ENCODE measurements at regions not wholly inside any gene's neighbourhood (a gene's known extent, or its start where the extent isn't known, plus 50 kb on each side); places are given as distances from the start of the nearest gene placed in this dataset.

DNA sequence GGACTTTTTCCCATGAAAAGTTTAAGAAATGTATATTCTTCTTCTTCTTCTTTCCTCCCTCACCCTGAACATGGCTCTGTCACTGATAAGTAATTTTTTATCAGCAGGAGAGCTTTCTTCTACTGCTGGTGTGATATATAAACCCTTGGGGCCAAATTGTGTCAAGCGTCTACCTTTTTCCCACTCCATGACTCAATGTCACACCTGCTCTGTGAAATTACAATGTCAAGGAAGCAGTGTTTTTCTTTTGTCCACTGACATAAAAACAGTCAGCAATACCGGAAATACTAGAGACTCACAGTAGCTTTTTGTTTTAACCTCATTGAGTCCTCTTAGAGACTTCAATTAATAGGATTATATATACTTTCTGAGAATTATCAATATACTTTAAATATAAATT lies 416.2 kb upstream of the ADGRL4 start:
- CTCF ChIA-PET: no interaction called here
- no peaks in the 10 kb centered on the region for H3K9me3 Mint-ChIP-seq
- H3K36me3 Mint-ChIP-seq (ENCODE audit: low read depth): no peaks in the 10 kb centered on the region
- intact Hi-C loops (cut with micrococcal nuclease): no loop called here
- no peak for DNase-seq
- no peaks in the 10 kb centered on the region for H3K27me3 Mint-ChIP-seq (ENCODE audit: low read depth)
- H3K27ac Mint-ChIP-seq: no peak overlapping the region
- no peaks in the 10 kb centered on the region for H3K4me1 Mint-ChIP-seq (ENCODE audit: low read depth)
- no peak overlapping the region for H3K4me3 Mint-ChIP-seq

DNA sequence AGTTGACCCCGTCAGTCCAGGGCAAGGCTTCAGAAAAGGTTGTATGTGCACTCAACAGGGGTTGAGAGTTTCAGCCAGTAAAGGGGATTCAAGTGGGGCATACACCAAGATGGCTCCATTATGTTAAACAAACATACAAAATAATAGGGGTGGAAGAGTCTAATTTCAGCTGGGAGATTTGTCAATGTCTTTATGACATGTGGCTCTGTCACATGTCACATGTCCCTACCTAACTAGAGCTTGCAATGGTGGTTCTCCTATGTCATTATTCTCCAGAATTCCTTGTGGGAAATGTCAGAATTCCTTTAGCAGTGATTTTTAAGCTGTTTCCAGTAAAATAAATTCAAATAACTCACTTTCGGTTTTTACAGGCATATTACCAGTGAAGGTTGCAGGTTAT lies 392.0 kb upstream of the ADGRL4 start:
- Mint-ChIP-seq H3K27me3 (ENCODE audit: low read depth) (no peaks in the 10 kb centered on the region), H3K36me3 (ENCODE audit: low read depth) (no peaks in the 10 kb centered on the region), H3K4me1 (ENCODE audit: low read depth) (no peaks in the 10 kb centered on the region), H3K27ac (no peak overlapping the region), H3K9me3 (no peaks in the 10 kb centered on the region), H3K4me3 (no peak overlapping the region)
- intact Hi-C loops (cut with micrococcal nuclease): no loop called here
- CTCF ChIA-PET: no interaction called here
- DNase-seq: no peak

GRCh38 chr1:79396901-79397300 lies 390.4 kb upstream of the ADGRL4 start:
- intact Hi-C loops (cut with micrococcal nuclease): no loop called here
- CTCF ChIA-PET: no interaction called here
- Mint-ChIP-seq H3K36me3 (ENCODE audit: low read depth) (no peaks in the 10 kb centered on the region), H3K4me1 (ENCODE audit: low read depth) (no peaks in the 10 kb centered on the region), H3K27ac (no peak overlapping the region), H3K4me3 (no peak overlapping the region), H3K9me3 (no peaks in the 10 kb centered on the region), H3K27me3 (ENCODE audit: low read depth) (no peaks in the 10 kb centered on the region)
- DNase-seq: no peak

GRCh38 chr1:79388694-79389361 lies 382.3 kb upstream of the ADGRL4 start:
- intact Hi-C loops (cut with micrococcal nuclease): no loop called here
- CTCF ChIA-PET: no interaction called here

GRCh38 chr1:79386730-79387129 lies 380.2 kb upstream of the ADGRL4 start:
- Mint-ChIP-seq H3K4me1 (ENCODE audit: low read depth) (no peaks in the 10 kb centered on the region), H3K27me3 (ENCODE audit: low read depth) (no peaks in the 10 kb centered on the region), H3K4me3 (no peak overlapping the region), H3K27ac (no peak overlapping the region), H3K36me3 (ENCODE audit: low read depth) (no peaks in the 10 kb centered on the region), H3K9me3 (peaks cover 2% of the 10 kb centered on the region)
- intact Hi-C loops (cut with micrococcal nuclease): no loop called here
- DNase-seq: no peak
- CTCF ChIA-PET: no interaction called here

More at GRCh38 chr1:79388694-79389361, 382.3 kb upstream of the ADGRL4 start:
- no peaks in the 10 kb centered on the region for H3K36me3 Mint-ChIP-seq (ENCODE audit: low read depth)
- H3K4me3 Mint-ChIP-seq: no peak overlapping the region
- peaks cover 2% of the 10 kb centered on the region for H3K9me3 Mint-ChIP-seq
- no peaks in the 10 kb centered on the region for H3K4me1 Mint-ChIP-seq (ENCODE audit: low read depth)
- no peak overlapping the region for H3K27ac Mint-ChIP-seq
- H3K27me3 Mint-ChIP-seq (ENCODE audit: low read depth): no peaks in the 10 kb centered on the region
- no peak for DNase-seq

DNA sequence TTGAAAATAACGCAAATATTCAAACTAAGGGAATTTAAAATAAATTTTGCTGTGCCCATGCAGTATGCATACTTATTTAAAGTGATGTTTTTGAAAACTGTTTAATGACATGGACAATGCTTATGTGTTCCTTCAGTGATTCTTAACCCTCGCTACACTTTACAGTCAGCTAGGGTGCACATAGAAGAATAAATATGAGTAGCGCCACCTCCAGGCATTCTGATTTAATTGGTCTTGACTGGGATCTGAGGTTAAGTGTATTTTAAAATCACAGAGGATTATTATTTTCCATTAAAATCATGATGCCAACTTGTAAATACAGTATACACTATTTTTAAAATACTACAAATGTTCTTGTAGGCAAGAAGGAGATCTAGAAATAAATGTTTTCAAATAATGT lies 373.5 kb upstream of the ADGRL4 start:
- intact Hi-C loops (cut with micrococcal nuclease): no loop called here
- no peak overlapping the region for H3K27ac Mint-ChIP-seq
- H3K4me3 Mint-ChIP-seq: no peak overlapping the region
- CTCF ChIA-PET: no interaction called here
- H3K4me1 Mint-ChIP-seq (ENCODE audit: low read depth): no peaks in the 10 kb centered on the region
- no peak for DNase-seq
- H3K36me3 Mint-ChIP-seq (ENCODE audit: low read depth): no peaks in the 10 kb centered on the region
- no peaks in the 10 kb centered on the region for H3K9me3 Mint-ChIP-seq
- H3K27me3 Mint-ChIP-seq (ENCODE audit: low read depth): no peaks in the 10 kb centered on the region

- CTCF ChIA-PET: no interaction called here
- Mint-ChIP-seq H3K4me1 (ENCODE audit: low read depth) (no peaks in the 10 kb centered on the region), H3K27me3 (ENCODE audit: low read depth) (no peaks in the 10 kb centered on the region), H3K27ac (no peak overlapping the region), H3K9me3 (no peaks in the 10 kb centered on the region), H3K4me3 (no peak overlapping the region), H3K36me3 (ENCODE audit: low read depth) (no peaks in the 10 kb centered on the region)
- DNase-seq: no peak
- intact Hi-C loops (cut with micrococcal nuclease): no loop called here
Observed at GRCh38 chr1:79376106-79376505, 369.6 kb upstream of the ADGRL4 start.

- Mint-ChIP-seq H3K27me3 (ENCODE audit: low read depth) (no peaks in the 10 kb centered on the region), H3K9me3 (no peaks in the 10 kb centered on the region), H3K27ac (no peak overlapping the region), H3K4me1 (ENCODE audit: low read depth) (no peaks in the 10 kb centered on the region), H3K36me3 (ENCODE audit: low read depth) (no peaks in the 10 kb centered on the region), H3K4me3 (no peak overlapping the region)
- CTCF ChIA-PET: no interaction called here
- DNase-seq: no peak
- intact Hi-C loops (cut with micrococcal nuclease): no loop called here
Observed at GRCh38 chr1:79375352-79375751, 368.8 kb upstream of the ADGRL4 start.

GRCh38 chr1:79374397-79374796 lies 367.9 kb upstream of the ADGRL4 start:
- intact Hi-C loops (cut with micrococcal nuclease): no loop called here
- Mint-ChIP-seq H3K27ac (no peak overlapping the region), H3K4me3 (no peak overlapping the region), H3K36me3 (ENCODE audit: low read depth) (no peaks in the 10 kb centered on the region), H3K27me3 (ENCODE audit: low read depth) (no peaks in the 10 kb centered on the region), H3K4me1 (ENCODE audit: low read depth) (no peaks in the 10 kb centered on the region), H3K9me3 (no peaks in the 10 kb centered on the region)
- CTCF ChIA-PET: no interaction called here
- DNase-seq: no peak

DNA sequence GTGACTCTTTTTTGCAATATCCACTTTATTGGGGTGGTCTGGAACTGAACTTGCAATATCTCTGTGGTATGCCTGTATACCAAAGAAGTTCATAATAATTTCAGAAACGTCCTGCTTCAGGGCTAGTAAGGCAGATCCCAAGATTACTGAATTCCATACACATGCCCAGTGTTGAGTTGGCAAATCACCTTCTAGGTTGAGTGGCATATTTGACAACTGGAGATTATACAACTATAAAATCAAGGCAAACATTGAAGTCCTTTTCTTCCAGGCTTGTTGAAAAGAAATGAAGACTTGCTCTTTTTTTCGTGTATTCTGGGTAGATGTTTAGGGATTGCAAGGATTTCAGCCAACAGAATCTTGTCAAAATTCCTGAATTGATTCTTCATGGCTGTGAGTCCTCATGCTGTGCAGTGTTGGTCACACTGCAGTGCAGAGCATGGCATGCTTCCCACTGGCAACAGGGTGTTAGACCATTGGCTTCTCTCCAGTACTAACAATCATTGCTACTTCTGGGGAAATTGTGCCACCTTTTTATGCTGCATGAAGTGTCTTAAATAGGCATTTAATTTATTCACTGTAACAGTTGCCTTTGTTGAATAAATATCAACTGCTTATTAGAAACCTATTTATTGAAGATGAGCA lies 367.1 kb upstream of the ADGRL4 start:
- CTCF ChIA-PET: no interaction called here
- Mint-ChIP-seq H3K27me3 (ENCODE audit: low read depth) (no peaks in the 10 kb centered on the region), H3K36me3 (ENCODE audit: low read depth) (no peaks in the 10 kb centered on the region), H3K27ac (no peak overlapping the region), H3K4me1 (ENCODE audit: low read depth) (no peaks in the 10 kb centered on the region), H3K4me3 (no peak overlapping the region), H3K9me3 (no peaks in the 10 kb centered on the region)
- intact Hi-C loops (cut with micrococcal nuclease): no loop called here
- no peak for DNase-seq

- Mint-ChIP-seq H3K4me3 (no peak overlapping the region), H3K27ac (no peak overlapping the region), H3K9me3 (no peaks in the 10 kb centered on the region), H3K4me1 (ENCODE audit: low read depth) (no peaks in the 10 kb centered on the region), H3K36me3 (ENCODE audit: low read depth) (no peaks in the 10 kb centered on the region), H3K27me3 (ENCODE audit: low read depth) (no peaks in the 10 kb centered on the region)
- no peak for DNase-seq
- intact Hi-C loops (cut with micrococcal nuclease): no loop called here
- CTCF ChIA-PET: interaction anchor here (0.6 kb wide), 1 partner anchor 553 kb away, joined by 3 read pairs; no protein-coding TSS in a partner anchor
Observed at GRCh38 chr1:79371802-79372201, 365.3 kb upstream of the ADGRL4 start.

DNA sequence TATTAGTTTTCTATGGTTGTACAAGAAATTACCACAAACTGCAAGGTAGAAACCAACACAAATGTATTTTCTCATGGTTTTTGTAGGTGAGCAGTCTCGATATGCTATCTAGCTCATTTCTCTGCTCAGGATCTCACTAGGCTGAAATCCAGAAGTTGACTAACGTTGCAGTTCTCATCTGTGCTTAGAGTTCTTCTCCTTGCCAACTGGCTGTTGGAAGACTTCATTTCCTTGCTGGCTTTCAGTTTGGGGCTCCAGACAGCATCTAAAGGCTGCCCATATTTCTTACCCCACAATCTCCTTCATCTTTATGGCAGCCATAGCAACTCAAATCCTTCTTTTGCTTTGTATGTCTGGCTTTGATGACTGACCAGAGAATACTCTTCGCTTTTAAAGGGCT lies 362.6 kb upstream of the ADGRL4 start:
- no peaks in the 10 kb centered on the region for H3K27me3 Mint-ChIP-seq (ENCODE audit: low read depth)
- peaks cover 1% of the 10 kb centered on the region for H3K9me3 Mint-ChIP-seq
- CTCF ChIA-PET: interaction anchor here (0.6 kb wide), 1 partner anchor 70 kb away, joined by 3 read pairs; no protein-coding TSS in a partner anchor
- intact Hi-C loops (cut with micrococcal nuclease): no loop called here
- no peaks in the 10 kb centered on the region for H3K36me3 Mint-ChIP-seq (ENCODE audit: low read depth)
- H3K27ac Mint-ChIP-seq: no peak overlapping the region
- no peaks in the 10 kb centered on the region for H3K4me1 Mint-ChIP-seq (ENCODE audit: low read depth)
- H3K4me3 Mint-ChIP-seq: no peak overlapping the region
- DNase-seq: no peak

GRCh38 chr1:79364896-79365295 lies 358.4 kb upstream of the ADGRL4 start:
- Mint-ChIP-seq H3K27me3 (ENCODE audit: low read depth) (no peaks in the 10 kb centered on the region), H3K27ac (no peak overlapping the region), H3K4me3 (no peak overlapping the region), H3K36me3 (ENCODE audit: low read depth) (no peaks in the 10 kb centered on the region), H3K9me3 (peaks cover 1% of the 10 kb centered on the region), H3K4me1 (ENCODE audit: low read depth) (no peaks in the 10 kb centered on the region)
- intact Hi-C loops (cut with micrococcal nuclease): no loop called here
- no peak for DNase-seq
- CTCF ChIA-PET: interaction anchor here (0.7 kb wide), 2 partner anchors 165 to 442 kb away, joined by 3 read pairs; no protein-coding TSS in a partner anchor
